ENCODE measurements at regions not wholly inside any gene's neighbourhood (a gene's known extent, or its start where the extent isn't known, plus 50 kb on each side); places are given as distances from the start of the nearest gene placed in this dataset.

DNA sequence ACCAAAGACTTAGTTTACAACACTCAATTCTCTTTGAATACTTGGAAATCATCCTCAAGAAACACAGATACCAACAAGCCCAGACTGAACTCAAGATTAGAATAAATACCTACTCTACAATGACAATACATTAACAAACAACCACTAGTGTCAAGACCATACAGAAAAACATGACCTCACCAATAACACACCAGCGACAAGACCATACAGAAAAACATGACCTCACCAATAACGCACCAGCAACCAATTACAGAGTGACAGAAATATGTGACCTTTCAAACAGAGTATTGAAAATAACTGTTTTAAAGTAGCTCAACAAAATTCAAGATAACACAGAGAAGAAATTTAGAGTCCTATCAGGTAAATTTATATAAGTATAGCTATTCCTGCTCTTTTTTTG is 876.0 kb downstream of the EPHA3 start:
- Histone ChIP-seq H3K4me3 (no peak overlapping the region), H3K4me1 (no peaks in the 10 kb centered on the region), H3K27me3 (no peaks in the 10 kb centered on the region), H3K9me3 (peaks cover 0 to 18% (median 0%) of the 10 kb centered on the region in 12 donors), H3K27ac (no peak overlapping the region), H3K36me3 (no peaks in the 10 kb centered on the region)
- 84 to 93% (median 91%) methylated on average over 2 of the region's 2 CpGs for WGBS, 4 donors
- intact Hi-C loops (cut with DNase I) = no loop called here
- TF ChIP-seq, protein P1, sequence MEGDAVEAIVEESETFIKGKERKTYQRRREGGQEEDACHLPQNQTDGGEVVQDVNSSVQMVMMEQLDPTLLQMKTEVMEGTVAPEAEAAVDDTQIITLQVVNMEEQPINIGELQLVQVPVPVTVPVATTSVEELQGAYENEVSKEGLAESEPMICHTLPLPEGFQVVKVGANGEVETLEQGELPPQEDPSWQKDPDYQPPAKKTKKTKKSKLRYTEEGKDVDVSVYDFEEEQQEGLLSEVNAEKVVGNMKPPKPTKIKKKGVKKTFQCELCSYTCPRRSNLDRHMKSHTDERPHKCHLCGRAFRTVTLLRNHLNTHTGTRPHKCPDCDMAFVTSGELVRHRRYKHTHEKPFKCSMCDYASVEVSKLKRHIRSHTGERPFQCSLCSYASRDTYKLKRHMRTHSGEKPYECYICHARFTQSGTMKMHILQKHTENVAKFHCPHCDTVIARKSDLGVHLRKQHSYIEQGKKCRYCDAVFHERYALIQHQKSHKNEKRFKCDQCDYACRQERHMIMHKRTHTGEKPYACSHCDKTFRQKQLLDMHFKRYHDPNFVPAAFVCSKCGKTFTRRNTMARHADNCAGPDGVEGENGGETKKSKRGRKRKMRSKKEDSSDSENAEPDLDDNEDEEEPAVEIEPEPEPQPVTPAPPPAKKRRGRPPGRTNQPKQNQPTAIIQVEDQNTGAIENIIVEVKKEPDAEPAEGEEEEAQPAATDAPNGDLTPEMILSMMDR (IDR thresholded peaks at IDR 0.05) = no peak
- TF ChIP-seq POLR2A (IDR thresholded peaks at IDR 0.05) = no peak
- DNase-seq (no peak), ATAC-seq (no peak)

DNA sequence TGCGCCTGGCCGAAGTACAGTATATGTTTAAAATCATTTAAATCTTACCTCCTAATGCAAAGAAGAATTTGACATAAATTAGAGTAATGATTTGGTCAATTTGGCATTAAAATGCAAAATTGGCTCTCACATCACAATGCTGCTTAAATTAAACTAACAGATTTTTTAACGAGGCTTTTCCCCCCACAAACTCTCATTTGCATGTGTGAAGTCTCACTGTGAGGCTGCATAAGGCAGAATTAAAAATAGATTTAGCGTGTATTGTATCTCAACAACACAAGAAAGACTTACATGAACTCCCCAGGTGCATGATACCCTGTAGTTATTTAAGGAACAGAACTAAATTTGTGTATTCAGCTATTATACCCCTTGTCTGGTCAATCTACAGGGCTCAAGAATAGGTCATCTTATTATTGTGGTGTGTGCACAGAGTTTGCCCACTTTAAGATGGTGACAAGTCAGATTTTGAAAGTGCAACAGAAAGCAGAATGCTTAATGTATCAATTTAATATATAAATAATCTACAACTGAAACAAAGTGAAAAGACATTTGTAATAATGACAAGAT is 897.9 kb downstream of the EPHA3 start:
- ATAC-seq = no peak
- DNase-seq = no peak
- TF ChIP-seq, protein P1 (IDR thresholded peaks at IDR 0.05) = no peak
- TF ChIP-seq POLR2A (IDR thresholded peaks at IDR 0.05) = no peak
- Histone ChIP-seq H3K36me3 (no peaks in the 10 kb centered on the region), H3K27me3 (no peaks in the 10 kb centered on the region), H3K4me3 (no peak overlapping the region), H3K27ac (no peak overlapping the region), H3K4me1 (peaks cover 0 to 18% (median 2%) of the 10 kb centered on the region in 12 donors), H3K9me3 (peaks cover 0 to 3% (median 0%) of the 10 kb centered on the region in 12 donors)
- 73 to 78% (median 74%) methylated on average over 4 of the region's 4 CpGs for WGBS, 4 donors
- intact Hi-C loops (cut with DNase I) = no loop called here

DNA sequence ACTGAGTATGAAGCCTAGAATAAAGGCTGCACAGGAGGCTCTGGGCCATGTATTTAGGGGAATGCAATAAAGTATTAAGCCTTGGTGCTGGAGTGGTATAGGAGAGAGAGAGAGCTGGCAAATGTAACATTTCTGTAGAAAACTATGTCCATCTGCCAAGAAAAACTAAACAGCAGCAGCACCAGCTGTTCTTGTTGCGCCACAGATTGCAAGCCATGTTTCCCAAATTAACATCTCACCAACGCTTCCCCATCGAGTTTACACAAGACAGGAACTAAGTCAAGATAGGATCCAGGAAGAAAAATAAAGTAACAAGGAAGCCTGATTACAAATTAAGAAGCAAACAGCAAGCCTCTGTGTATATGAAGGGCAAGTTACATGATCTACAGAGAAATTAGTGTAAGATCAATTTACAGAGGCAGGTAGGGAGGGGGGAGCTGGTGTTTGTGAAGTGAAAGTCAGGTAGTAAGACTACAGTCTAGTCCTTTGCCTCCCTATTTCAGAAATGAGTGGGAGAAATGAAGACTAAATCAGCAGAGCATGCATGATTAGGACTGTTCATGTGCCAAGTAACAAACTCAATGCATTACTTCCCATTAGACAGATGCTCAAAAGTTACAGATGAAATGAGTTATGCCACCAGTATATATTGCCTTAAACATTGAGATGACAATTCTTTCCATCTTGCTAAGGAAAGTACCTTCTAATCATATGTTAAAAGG is 900.5 kb downstream of the EPHA3 start:
- DNase-seq = peak in 3 of 5 donors; percentile 12 to 29 (median 28)
- Histone ChIP-seq H3K4me3 (no peak overlapping the region), H3K4me1 (peaks cover 0 to 31% (median 2%) of the 10 kb centered on the region in 12 donors), H3K27me3 (no peaks in the 10 kb centered on the region), H3K36me3 (no peaks in the 10 kb centered on the region), H3K9me3 (no peaks in the 10 kb centered on the region), H3K27ac (peak overlapping the region in 6 of 12 donors; percentile 4 to 39 (median 28))
- intact Hi-C loops (cut with DNase I) = no loop called here
- TF ChIP-seq POLR2A (IDR thresholded peaks at IDR 0.05) = no peak
- TF ChIP-seq, protein P1 (IDR thresholded peaks at IDR 0.05) = no peak
- ATAC-seq = peak in 3 of 4 donors; percentile 39 to 73 (median 70)
- 5 to 16% (median 11%) methylated on average over 3 of the region's 3 CpGs for WGBS, 4 donors

DNA sequence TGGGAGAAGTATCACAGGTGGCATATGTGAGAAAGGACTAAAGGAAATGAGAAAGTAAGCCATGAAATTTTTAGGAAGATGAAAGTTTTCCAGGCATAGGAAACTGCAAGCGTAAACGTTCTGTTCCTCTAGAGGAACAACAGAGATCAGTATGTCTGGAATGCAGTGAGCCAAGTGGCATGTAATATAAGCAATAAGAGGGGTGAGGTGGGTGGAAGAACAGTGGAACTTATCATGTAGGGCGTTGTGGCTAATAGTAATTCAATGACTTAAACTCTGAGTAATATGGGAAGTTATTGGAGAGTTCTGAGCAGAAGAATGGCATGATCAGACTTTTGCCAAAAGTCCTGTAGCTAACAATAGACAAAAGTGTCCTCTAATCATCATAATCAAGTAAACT is 902.9 kb downstream of the EPHA3 start:
- no peak for DNase-seq
- no peak for TF ChIP-seq POLR2A (IDR thresholded peaks at IDR 0.05)
- TF ChIP-seq, protein P1 (IDR thresholded peaks at IDR 0.05) = no peak
- H3K4me1 ChIP-seq = peaks cover 0 to 31% (median 2%) of the 10 kb centered on the region in 12 donors
- no peaks in the 10 kb centered on the region for H3K27me3 ChIP-seq
- intact Hi-C loops (cut with DNase I) = loop anchor here in 1 of 10 donors (10.0 kb wide), 1 partner anchor 56 kb away; no protein-coding TSS in a partner anchor
- peaks cover 0 to 14% (median 0%) of the 10 kb centered on the region in 12 donors for H3K9me3 ChIP-seq
- peak overlapping the region in 4 of 12 donors; percentile 20 to 48 (median 34) for H3K27ac ChIP-seq
- H3K36me3 ChIP-seq = no peaks in the 10 kb centered on the region
- 14 to 21% (median 17%) methylated on average over 3 of the region's 3 CpGs for WGBS, 4 donors
- no peak overlapping the region for H3K4me3 ChIP-seq
- peak in 1 of 4 donors; percentile 58 for ATAC-seq
